ENCODE measurements at regions not wholly inside any gene's neighbourhood (a gene's known extent, or its start where the extent isn't known, plus 50 kb on each side); places are given as distances from the start of the nearest gene placed in this dataset.

- Mint-ChIP-seq H3K27me3 (peaks cover 8% of the 10 kb centered on the region), H3K36me3 (ENCODE audit: low read depth) (no peaks in the 10 kb centered on the region), H3K4me1 (ENCODE audit: low read depth) (peaks cover 8% of the 10 kb centered on the region), H3K9me3 (no peaks in the 10 kb centered on the region), H3K4me3 (no peak overlapping the region), H3K27ac (no peak overlapping the region)
- intact Hi-C loops (cut with micrococcal nuclease), result loop anchor here (5.0 kb wide), 1 partner anchor 148 kb away; no protein-coding TSS in a partner anchor
- no peak for TF ChIP-seq CTCF (IDR thresholded peaks at IDR 0.05)
- no peak for DNase-seq
- ATAC-seq, result no peak
- POLR2A ChIA-PET, result no interaction called here
- CTCF ChIA-PET, result interaction anchor here (3.5 kb wide), 1 partner anchor 146 kb away, joined by 17 read pairs; no protein-coding TSS in a partner anchor
Measured at GRCh38 chr9:759983-760736, 81.3 kb upstream of the DMRT1 start.

- H3K4me1 Mint-ChIP-seq (ENCODE audit: low read depth), result no peaks in the 10 kb centered on the region
- ChIA-PET POLR2A (no interaction called here), CTCF (interaction anchor here (1.1 to 3.5 kb wide), 2 partner anchors 46 to 147 kb away, joined by 3 to 17 read pairs; no protein-coding TSS in a partner anchor)
- no peak overlapping the region for H3K4me3 Mint-ChIP-seq
- peaks cover 12% of the 10 kb centered on the region for H3K27me3 Mint-ChIP-seq
- no peaks in the 10 kb centered on the region for H3K36me3 Mint-ChIP-seq (ENCODE audit: low read depth)
- intact Hi-C loops (cut with micrococcal nuclease), result loop anchor here (5.0 kb wide), 1 partner anchor 149 kb away; no protein-coding TSS in a partner anchor
- no peak overlapping the region for H3K27ac Mint-ChIP-seq
- H3K9me3 Mint-ChIP-seq, result no peaks in the 10 kb centered on the region
- no peak for TF ChIP-seq CTCF (IDR thresholded peaks at IDR 0.05)
- ATAC-seq (no peak), DNase-seq (no peak)
Measured at GRCh38 chr9:761176-761792, 80.2 kb upstream of the DMRT1 start.

- H3K36me3 Mint-ChIP-seq (ENCODE audit: low read depth), result no peaks in the 10 kb centered on the region
- CTCF ChIA-PET, result interaction anchor here (0.7 to 3.5 kb wide), 4 partner anchors 9 to 148 kb away, joined by 3 to 17 read pairs (median 3); no protein-coding TSS in a partner anchor
- H3K27me3 Mint-ChIP-seq, result peaks cover 12% of the 10 kb centered on the region
- intact Hi-C loops (cut with micrococcal nuclease), result loop anchor here (5.0 kb wide), 1 partner anchor 150 kb away; no protein-coding TSS in a partner anchor
- no peak overlapping the region for H3K27ac Mint-ChIP-seq
- POLR2A ChIA-PET, result no interaction called here
- DNase-seq (no peak), ATAC-seq (no peak)
- no peaks in the 10 kb centered on the region for H3K9me3 Mint-ChIP-seq
- no peak overlapping the region for H3K4me3 Mint-ChIP-seq
- H3K4me1 Mint-ChIP-seq (ENCODE audit: low read depth), result no peaks in the 10 kb centered on the region
- TF ChIP-seq CTCF (IDR thresholded peaks at IDR 0.05), result no peak
Measured at GRCh38 chr9:761793-762560, 79.5 kb upstream of the DMRT1 start.

- CTCF ChIA-PET, result interaction anchor here (0.8 to 3.5 kb wide), 7 partner anchors 8 to 246 kb away, joined by 3 to 17 read pairs (median 4); no protein-coding TSS in a partner anchor
- H3K4me1 Mint-ChIP-seq (ENCODE audit: low read depth), result no peaks in the 10 kb centered on the region
- H3K27me3 Mint-ChIP-seq, result peaks cover 16% of the 10 kb centered on the region
- DNase-seq, result no peak
- H3K4me3 Mint-ChIP-seq, result no peak overlapping the region
- no peak overlapping the region for H3K27ac Mint-ChIP-seq
- intact Hi-C loops (cut with micrococcal nuclease), result loop anchor here (5.0 kb wide), 1 partner anchor 151 kb away; no protein-coding TSS in a partner anchor
- H3K36me3 Mint-ChIP-seq (ENCODE audit: low read depth), result no peaks in the 10 kb centered on the region
- no peak for TF ChIP-seq CTCF (IDR thresholded peaks at IDR 0.05)
- ATAC-seq, result no peak
- H3K9me3 Mint-ChIP-seq, result no peaks in the 10 kb centered on the region
- POLR2A ChIA-PET, result no interaction called here
Measured at GRCh38 chr9:763692-764091, 77.8 kb upstream of the DMRT1 start.

All from activated CD8-positive, alpha-beta T cell treated with anti-CD3 and anti-CD28 coated beads for 36 hours (primary cell).